Endothelial cell of umbilical vein (primary cell): ENCODE measurements at regions not wholly inside any gene's neighbourhood (a gene's known extent, or its start where the extent isn't known, plus 50 kb on each side); places are given as distances from the start of the nearest gene placed in this dataset.

ENCODE experiments used
- BruUV-seq: library from RNA; stranded (reverse); fragments of 400-500 nt; replicated peaks from 2 replicates; lab custom pipeline; 2021; lab: Mats Ljungman, UMichigan
- CTCF ChIA-PET: fragments of 300-600, 350-600 bp; sonication (Branson Sonifier 250); formaldehyde crosslinking; loops from one replicate; lab custom pipeline; 2021; ENCODE audit warnings: antibody characterized with exemption, inconsistent platforms; lab: Charles Lee
- POLR2A ChIA-PET: fragments of 300-600, 350-600 bp; sonication (Branson Sonifier 250); formaldehyde crosslinking; loops from one replicate; lab custom pipeline; 2021; ENCODE audit warnings: antibody characterized with exemption, inconsistent platforms; lab: Charles Lee
- DNase-seq: peaks from one replicate; pipeline ENCODE4 v3.0.0-alpha.2; 2011; ENCODE audit warnings: low read depth, low spot score
- FAIRE-seq: peaks from 2 replicates; lab custom pipeline; 2011; peaks lifted over from hg19 to GRCh38; lab: Jason Lieb, UNC
- H2AFZ ChIP-seq: 2 replicates; pipeline ENCODE4 v1.6.0; 2012; ENCODE audit warnings: low read depth, low read length, control low read depth, inconsistent platforms
- H3K27ac ChIP-seq: 2 replicates; pipeline ENCODE4 v1.5.1; 2011; ENCODE audit warnings: low read depth, mild to moderate bottlenecking, control low read depth, low read length, moderate library complexity; ENCODE audit not compliant: insufficient read depth
- H3K27me3 ChIP-seq, 2 experiments: 2 replicates each; pipeline versions ENCODE4 v1.6.0 to v1.6.1; 2011; ENCODE audit warnings: low read length in 2 of 2, mixed read lengths in 1 of 2; ENCODE audit not compliant: control insufficient read depth in 2 of 2, insufficient read depth in 2 of 2
- H3K36me3 ChIP-seq, 2 experiments: 2 replicates in 1 of 2; 3 replicates in 1 of 2; pipeline ENCODE4 v1.5.1; 2011; ENCODE audit warnings: low read length in 2 of 2, mild to moderate bottlenecking in 1 of 2, moderate library complexity in 1 of 2; ENCODE audit not compliant: control insufficient read depth in 2 of 2, insufficient read depth in 2 of 2; ENCODE audit errors: extremely low read depth in 1 of 2
- H3K4me1 ChIP-seq: 3 replicates; pipeline ENCODE4 v1.5.1; 2011; ENCODE audit warnings: mild to moderate bottlenecking, low read length; ENCODE audit not compliant: control insufficient read depth, insufficient read depth; ENCODE audit errors: extremely low read depth
- H3K4me2 ChIP-seq: 2 replicates; pipeline ENCODE4 v1.6.1; 2011; ENCODE audit warnings: low read length, control low read depth, mixed read lengths; ENCODE audit not compliant: insufficient read depth
- H3K4me3 ChIP-seq, 3 experiments: fragments of 200-600 bp in 1 of 3; sonication (generic), shearing (Covaris generic) in 1 of 3; replicated peaks in 1 of 3; 2 replicates each; pipeline ENCODE4 v1.5.1; 2011 to 2016; ENCODE audit warnings: control low read depth in 3 of 3, low read length in 3 of 3, mild to moderate bottlenecking in 2 of 3, inconsistent platforms in 1 of 3, low read depth in 1 of 3, moderate library complexity in 1 of 3; ENCODE audit not compliant: insufficient read depth in 1 of 3
- H3K79me2 ChIP-seq: 2 replicates; pipeline ENCODE4 v1.6.0; 2012; ENCODE audit warnings: low read length, inconsistent platforms; ENCODE audit not compliant: control insufficient read depth, insufficient read depth
- H3K9ac ChIP-seq: replicated peaks from 2 replicates; pipeline ENCODE3; 2011; ENCODE audit warnings: low read length, control low read depth; ENCODE audit not compliant: insufficient read depth; ENCODE audit errors: extremely low read depth
- H3K9me1 ChIP-seq: replicated peaks from 3 replicates; pipeline ENCODE4 v1.6.0; 2011; ENCODE audit warnings: mild to moderate bottlenecking, low read length; ENCODE audit not compliant: control insufficient read depth, insufficient read depth; ENCODE audit errors: extremely low read depth
- H3K9me3 ChIP-seq: replicated peaks from 2 replicates; pipeline ENCODE4 v1.5.1; 2012; ENCODE audit warnings: low read length, inconsistent platforms; ENCODE audit not compliant: control insufficient read depth, insufficient read depth
- H4K20me1 ChIP-seq: replicated peaks from 2 replicates; pipeline ENCODE3; 2011; ENCODE audit warnings: mild to moderate bottlenecking, low read length; ENCODE audit not compliant: control insufficient read depth, insufficient read depth; ENCODE audit errors: extremely low read depth
- CTCF ChIP-seq, 2 donors: IDR thresholded peaks; 1 replicate in 1 of 2; 2 replicates in 1 of 2; pipeline ENCODE4 v1.5.1; 2011; ENCODE audit warnings: low read length in 2 of 2, mild to moderate bottlenecking in 2 of 2, moderate library complexity in 2 of 2, control low read depth in 1 of 2, inconsistent platforms in 1 of 2, low read depth in 1 of 2; ENCODE audit not compliant: insufficient read depth in 1 of 2; ENCODE audit errors: extremely low read depth in 1 of 2
- EZH2 ChIP-seq: IDR thresholded peaks from 2 replicates; pipeline ENCODE4 v1.6.1; 2012; ENCODE audit warnings: borderline replicate concordance, low read depth, mild to moderate bottlenecking, moderate library complexity, low read length, inconsistent platforms; ENCODE audit not compliant: severe bottlenecking
- FOS ChIP-seq: IDR thresholded peaks from 2 replicates; pipeline ENCODE4 v1.6.1; 2011; ENCODE audit warnings: mild to moderate bottlenecking, low read length, moderate library complexity, borderline replicate concordance; ENCODE audit not compliant: insufficient read depth
- GATA2 ChIP-seq: IDR thresholded peaks from 2 replicates; pipeline ENCODE4 v1.7.0; 2011; ENCODE audit warnings: low read depth, mild to moderate bottlenecking, moderate library complexity, mixed read lengths, low read length; ENCODE audit not compliant: insufficient read length, insufficient read depth
- JUN ChIP-seq: IDR thresholded peaks from 2 replicates; pipeline ENCODE4 v1.6.1; 2011; ENCODE audit warnings: borderline replicate concordance, low read depth; ENCODE audit not compliant: insufficient read length, insufficient read depth
- MYC ChIP-seq: IDR thresholded peaks from one replicate; pipeline ENCODE4 v1.6.1; 2011; ENCODE audit warnings: mild to moderate bottlenecking, low read depth, low read length
- POLR2A ChIP-seq: IDR thresholded peaks from 2 replicates; pipeline ENCODE4 v1.6.1; 2012; ENCODE audit warnings: low read depth, mild to moderate bottlenecking, control low read depth, low read length
- POLR2AphosphoS5 ChIP-seq: IDR thresholded peaks from 2 replicates; pipeline ENCODE4 v1.6.1; 2012; ENCODE audit warnings: low read depth, mild to moderate bottlenecking, control low read depth, low read length, moderate library complexity; ENCODE audit not compliant: insufficient read depth
- dilution Hi-C: fragments of 300-500 bp; cut with MboI; formaldehyde crosslinking; loops from one replicate; pipeline ENCODE4 v1.15.0; 2019; ENCODE audit warnings: low sequenced_read_pairs; ENCODE audit not compliant: extremely low pct_ligation_motif_present
- intact Hi-C: fragments of 100-400 bp; cut with micrococcal nuclease; formaldehyde crosslinking; loops from one replicate; pipeline ENCODE4 v1.10.0; 2022
- TF ChIP-seq, protein P1 (sequence below): IDR thresholded peaks from 2 replicates; pipeline ENCODE4 v1.6.1; 2011; ENCODE audit not compliant: insufficient read depth, insufficient read length

- Histone ChIP-seq H3K9ac (no peak overlapping the region), H3K27me3 (no peaks in the 10 kb centered on the region), H3K4me3 (no peak overlapping the region), H3K9me1 (no peaks in the 10 kb centered on the region), H3K4me1 (no peaks in the 10 kb centered on the region), H3K4me2 (no peak overlapping the region), H3K79me2 (no peaks in the 10 kb centered on the region), H3K27ac (no peak overlapping the region), H3K9me3 (no peaks in the 10 kb centered on the region), H4K20me1 (no peaks in the 10 kb centered on the region), H3K36me3 (no peaks in the 10 kb centered on the region), H2AFZ (no peak overlapping the region)
- FAIRE-seq: no peak
- BruUV-seq: no TSS peak
- dilution Hi-C loops: no loop called here
- intact Hi-C loops: no loop called here
- DNase-seq: no peak
- TF ChIP-seq JUN (no peak), GATA2 (no peak), CTCF (IDR thresholded peaks at IDR 0.05; ENCODE audit: extremely low read depth in 1 of 2, insufficient read depth in 1 of 2, low read depth in 1 of 2, low read length in 2 of 2) (no peak), MYC (no peak), POLR2AphosphoS5 (no peak), POLR2A (no peak), FOS (no peak), EZH2 (no peak)
- TF ChIP-seq, protein P1, sequence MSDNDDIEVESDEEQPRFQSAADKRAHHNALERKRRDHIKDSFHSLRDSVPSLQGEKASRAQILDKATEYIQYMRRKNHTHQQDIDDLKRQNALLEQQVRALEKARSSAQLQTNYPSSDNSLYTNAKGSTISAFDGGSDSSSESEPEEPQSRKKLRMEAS: no peak
- ChIA-PET POLR2A (no interaction called here), CTCF (no interaction called here)
Observed at GRCh38 chr21:41064334-41064791, 103.6 kb upstream of the BACE2 start.
